HepG2 (cell line): ENCODE measurements at regions not wholly inside any gene's neighbourhood (a gene's known extent, or its start where the extent isn't known, plus 50 kb on each side); places are given as distances from the start of the nearest gene placed in this dataset.

Experiments
- ATAC-seq: fragments of 200-7000 bp; cut with Tn5 transposase; 3 replicates; pipeline ENCODE4 v1.9.1; 2020; ENCODE audit warnings: mild to moderate bottlenecking, moderate library complexity
- BruUV-seq: library from RNA; stranded (reverse); fragments of 400-500 nt; replicated peaks from 2 replicates; lab custom pipeline; 2021; lab: Mats Ljungman, UMichigan
- CTCF ChIA-PET: fragments of 300-600 bp; formaldehyde crosslinking; extraction: SDS; loops from one replicate; lab custom pipeline; 2021; ENCODE audit warnings: low total read pairs, inconsistent platforms, low intra/inter-chr PET ratio; lab: Yijun Ruan, JAX
- POLR2A ChIA-PET: fragments of 350-600 bp; sonication (Branson Sonifier 250); formaldehyde crosslinking; loops from one replicate; lab custom pipeline; 2020; ENCODE audit warnings: antibody characterized with exemption, inconsistent platforms; lab: Yijun Ruan, JAX
- DNase-seq: peaks from one replicate; pipeline ENCODE4 v3.0.0-alpha.2; 2015; ENCODE audit warnings: low spot score
- FAIRE-seq: peaks from 3 replicates; lab custom pipeline; 2011; peaks lifted over from hg19 to GRCh38; lab: Jason Lieb, UNC
- H2AFZ ChIP-seq: one replicate; pipeline ENCODE4 v1.6.1; 2011; ENCODE audit warnings: low read length, inconsistent platforms
- H3K27ac ChIP-seq: fragments of 300-600 bp; 3 replicates; pipeline ENCODE4 v1.8.0; 2011; ENCODE audit warnings: mixed run types, mild to moderate bottlenecking, mixed read lengths, low read length, inconsistent platforms; ENCODE audit not compliant: insufficient read depth; ENCODE audit errors: extremely low read length
- H3K27me3 ChIP-seq, 2 experiments: fragments of 200-600 bp in 1 of 2; 2 replicates in 1 of 2; 3 replicates in 1 of 2; pipeline versions ENCODE4 v1.6.0 to v1.8.0; 2011; ENCODE audit warnings: low read length in 2 of 2, mild to moderate bottlenecking in 2 of 2, moderate library complexity in 2 of 2, inconsistent platforms in 1 of 2; ENCODE audit not compliant: insufficient read depth in 2 of 2, control insufficient read depth in 1 of 2
- H3K36me3 ChIP-seq, 2 experiments: fragments of 200-600 bp in 1 of 2; replicated peaks in 1 of 2; 2 replicates in 1 of 2; 3 replicates in 1 of 2; pipeline versions ENCODE4 v1.5.1 to v1.8.0; 2011; ENCODE audit warnings: low read length in 2 of 2, inconsistent platforms in 1 of 2; ENCODE audit not compliant: insufficient read depth in 2 of 2, control insufficient read depth in 1 of 2
- H3K4me1 ChIP-seq: 2 replicates; pipeline ENCODE4 v1.5.1; 2012; ENCODE audit warnings: low read length, inconsistent platforms; ENCODE audit not compliant: insufficient read depth
- H3K4me2 ChIP-seq: 2 replicates; pipeline ENCODE4 v1.6.0; 2011; ENCODE audit warnings: low read depth, low read length, inconsistent platforms
- H3K4me3 ChIP-seq, 3 experiments: fragments of 200-600 bp in 1 of 3; sonication (generic), shearing (Covaris generic) in 1 of 3; replicated peaks in 1 of 3; 2 replicates each; pipeline ENCODE4 v1.5.1; 2011 to 2016; ENCODE audit warnings: low read length in 3 of 3, inconsistent platforms in 2 of 3, low read depth in 2 of 3, mild to moderate bottlenecking in 2 of 3, control low read depth in 1 of 3, mixed read lengths in 1 of 3; ENCODE audit not compliant: insufficient read depth in 1 of 3
- H3K79me2 ChIP-seq: one replicate; pipeline ENCODE4 v1.6.1; 2011; ENCODE audit warnings: low read length, inconsistent platforms; ENCODE audit not compliant: insufficient read depth
- H3K9ac ChIP-seq: 2 replicates; pipeline ENCODE4 v1.6.0; 2011; ENCODE audit warnings: mild to moderate bottlenecking, low read depth, low read length, inconsistent platforms; ENCODE audit not compliant: insufficient read depth
- H3K9me3 ChIP-seq: 2 replicates; pipeline ENCODE4 v1.5.1; 2012; ENCODE audit warnings: mild to moderate bottlenecking, low read length
- H4K20me1 ChIP-seq: 2 replicates; pipeline ENCODE4 v1.6.0; 2011; ENCODE audit warnings: inconsistent platforms, mild to moderate bottlenecking, low read length, moderate library complexity; ENCODE audit not compliant: insufficient read depth
- MED1 ChIP-seq: sonication (generic); formaldehyde crosslinking; IDR thresholded peaks from 2 replicates; pipeline ENCODE4 v1.4.0; 2020; ENCODE audit warnings: missing genetic modification reagents
- MEF2D ChIP-seq: sonication (generic); formaldehyde crosslinking; IDR thresholded peaks from 2 replicates; pipeline ENCODE4 v1.5.1; 2020; ENCODE audit warnings: mild to moderate bottlenecking, missing genetic modification reagents
- TBL1XR1 ChIP-seq: fragments of 150-350 bp; IDR thresholded peaks from 2 replicates; pipeline ENCODE4 v1.6.1; 2014; ENCODE audit warnings: borderline replicate concordance, low read length; ENCODE audit not compliant: partially characterized antibody
- TCF12 ChIP-seq, 2 experiments: fragments of 450-650 bp in 1 of 2; sonication (generic) in 1 of 2; formaldehyde crosslinking in 1 of 2; IDR thresholded peaks; 2 replicates each; pipeline versions ENCODE4 v1.6.1 to v1.8.0; 2017 to 2022; ENCODE audit warnings: antibody characterized with exemption in 1 of 2, mild to moderate bottlenecking in 1 of 2, missing genetic modification reagents in 1 of 2, moderate library complexity in 1 of 2
- ZBTB10 ChIP-seq: sonication (generic); formaldehyde crosslinking; IDR thresholded peaks from 2 replicates; pipeline ENCODE4 v1.4.0; 2020; ENCODE audit warnings: missing genetic modification reagents, borderline replicate concordance
- ZNF18 ChIP-seq: sonication (generic); formaldehyde crosslinking; IDR thresholded peaks from 2 replicates; pipeline ENCODE4 v1.8.0; 2022; ENCODE audit warnings: mild to moderate bottlenecking, missing genetic modification reagents; ENCODE audit not compliant: insufficient replicate concordance
- ZNF251 ChIP-seq: sonication (generic); formaldehyde crosslinking; IDR thresholded peaks from 2 replicates; pipeline ENCODE4 v1.9.0; 2021; ENCODE audit warnings: mild to moderate bottlenecking, missing genetic modification reagents
- ZNF607 ChIP-seq: sonication (generic); formaldehyde crosslinking; IDR thresholded peaks from 2 replicates; pipeline ENCODE4 v1.5.1; 2020; ENCODE audit warnings: missing genetic modification reagents, mild to moderate bottlenecking, borderline replicate concordance
- ZNF761 ChIP-seq: sonication (generic); formaldehyde crosslinking; conservative IDR thresholded peaks from 2 replicates; pipeline ENCODE4 v1.4.0; 2020; ENCODE audit warnings: mild to moderate bottlenecking, missing genetic modification reagents
- in situ Hi-C: cut with HindIII; loops from 2 replicates; pipeline ENCODE4 v1.10.0; 2017; ENCODE audit warnings: low pct_unique_long_range_greater_than_20kb; ENCODE audit not compliant: extremely low pct_ligation_motif_present
- intact Hi-C: fragments of 100-400 bp; cut with micrococcal nuclease; formaldehyde crosslinking; loops from one replicate; pipeline ENCODE4 v1.10.0; 2022; ENCODE audit not compliant: unreplicated experiment
- TF ChIP-seq, protein P1 (sequence below): sonication (generic); formaldehyde crosslinking; IDR thresholded peaks from 2 replicates; pipeline ENCODE4 v1.4.0; 2020; ENCODE audit warnings: mild to moderate bottlenecking, missing genetic modification reagents
- TF ChIP-seq, protein P2 (sequence below): sonication (generic); formaldehyde crosslinking; IDR thresholded peaks from 2 replicates; pipeline ENCODE4 v1.4.0; 2020; ENCODE audit warnings: mild to moderate bottlenecking, missing genetic modification reagents
- TF ChIP-seq, protein P3 (sequence below): sonication (generic); formaldehyde crosslinking; conservative IDR thresholded peaks from 2 replicates; pipeline ENCODE4 v1.4.0; 2020; ENCODE audit warnings: missing genetic modification reagents
- TF ChIP-seq, protein P4 (sequence below): sonication (generic); formaldehyde crosslinking; IDR thresholded peaks from 2 replicates; pipeline ENCODE4 v1.5.0; 2020; ENCODE audit warnings: missing genetic modification reagents

GRCh38 chr4:35639929-35640328, 604.4 kb downstream of the ARAP2 start (continued):
- no peak for TF ChIP-seq ZNF251 (CRISPR knock-in tag)
- no peak for TF ChIP-seq ZNF761
- no peak for TF ChIP-seq ZNF607 (CRISPR knock-in tag)
- no peak for TF ChIP-seq ZNF18 (CRISPR knock-in tag)
- TF ChIP-seq, all 625 proteins: peak for 0

DNA sequence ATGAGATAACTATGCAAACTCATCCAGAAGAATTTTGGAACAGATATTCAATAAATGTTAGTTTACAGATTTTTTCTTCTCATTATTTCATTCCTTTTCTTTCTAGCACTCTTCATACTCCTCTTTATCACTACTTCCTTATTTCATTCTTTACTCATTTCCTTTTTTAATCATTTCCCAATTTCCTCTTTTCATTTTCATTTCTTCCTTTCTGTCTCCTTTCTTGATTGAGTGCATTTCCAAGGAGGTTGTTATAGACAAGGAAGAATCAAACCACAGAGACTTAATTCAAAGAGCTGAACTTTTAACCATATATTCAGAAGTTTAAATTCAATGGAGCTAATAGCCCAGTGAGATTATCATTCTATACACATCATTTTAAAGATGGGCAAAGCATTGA, 600.7 kb downstream of the ARAP2 start:
- Histone ChIP-seq H3K79me2 (no peaks in the 10 kb centered on the region), H4K20me1 (no peaks in the 10 kb centered on the region), H3K4me3 (no peak overlapping the region), H3K27me3 (no peaks in the 10 kb centered on the region), H3K9me3 (no peaks in the 10 kb centered on the region), H3K4me2 (no peak overlapping the region), H3K9ac (no peak overlapping the region), H3K27ac (no peak overlapping the region), H3K36me3 (no peaks in the 10 kb centered on the region), H3K4me1 (no peaks in the 10 kb centered on the region), H2AFZ (no peak overlapping the region)
- intact Hi-C loops (no loop called here), in situ Hi-C loops (no loop called here)
- ATAC-seq = no peak
- DNase-seq = no peak
- CTCF ChIA-PET = no interaction called here
- no peak for FAIRE-seq
- POLR2A ChIA-PET = no interaction called here
- BruUV-seq = no TSS peak
- TF ChIP-seq, protein P1, sequence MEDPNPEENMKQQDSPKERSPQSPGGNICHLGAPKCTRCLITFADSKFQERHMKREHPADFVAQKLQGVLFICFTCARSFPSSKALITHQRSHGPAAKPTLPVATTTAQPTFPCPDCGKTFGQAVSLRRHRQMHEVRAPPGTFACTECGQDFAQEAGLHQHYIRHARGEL (CRISPR knock-in tag) = no peak
- no peak for TF ChIP-seq ZBTB10
- no peak for TF ChIP-seq TBL1XR1
- TF ChIP-seq MEF2D (CRISPR knock-in tag) = no peak
- TF ChIP-seq TCF12 (IDR thresholded peaks at IDR 0.05) = no peak
- no peak for TF ChIP-seq TCF12 (CRISPR knock-in tag; IDR thresholded peaks at IDR 0.05)
- TF ChIP-seq, protein P2, sequence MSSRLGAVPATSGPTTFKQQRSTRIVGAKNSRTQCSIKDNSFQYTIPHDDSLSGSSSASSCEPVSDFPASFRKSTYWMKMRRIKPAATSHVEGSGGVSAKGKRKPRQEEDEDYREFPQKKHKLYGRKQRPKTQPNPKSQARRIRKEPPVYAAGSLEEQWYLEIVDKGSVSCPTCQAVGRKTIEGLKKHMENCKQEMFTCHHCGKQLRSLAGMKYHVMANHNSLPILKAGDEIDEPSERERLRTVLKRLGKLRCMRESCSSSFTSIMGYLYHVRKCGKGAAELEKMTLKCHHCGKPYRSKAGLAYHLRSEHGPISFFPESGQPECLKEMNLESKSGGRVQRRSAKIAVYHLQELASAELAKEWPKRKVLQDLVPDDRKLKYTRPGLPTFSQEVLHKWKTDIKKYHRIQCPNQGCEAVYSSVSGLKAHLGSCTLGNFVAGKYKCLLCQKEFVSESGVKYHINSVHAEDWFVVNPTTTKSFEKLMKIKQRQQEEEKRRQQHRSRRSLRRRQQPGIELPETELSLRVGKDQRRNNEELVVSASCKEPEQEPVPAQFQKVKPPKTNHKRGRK (CRISPR knock-in tag) = no peak
- TF ChIP-seq MED1 (CRISPR knock-in tag) = no peak
- TF ChIP-seq, protein P3, sequence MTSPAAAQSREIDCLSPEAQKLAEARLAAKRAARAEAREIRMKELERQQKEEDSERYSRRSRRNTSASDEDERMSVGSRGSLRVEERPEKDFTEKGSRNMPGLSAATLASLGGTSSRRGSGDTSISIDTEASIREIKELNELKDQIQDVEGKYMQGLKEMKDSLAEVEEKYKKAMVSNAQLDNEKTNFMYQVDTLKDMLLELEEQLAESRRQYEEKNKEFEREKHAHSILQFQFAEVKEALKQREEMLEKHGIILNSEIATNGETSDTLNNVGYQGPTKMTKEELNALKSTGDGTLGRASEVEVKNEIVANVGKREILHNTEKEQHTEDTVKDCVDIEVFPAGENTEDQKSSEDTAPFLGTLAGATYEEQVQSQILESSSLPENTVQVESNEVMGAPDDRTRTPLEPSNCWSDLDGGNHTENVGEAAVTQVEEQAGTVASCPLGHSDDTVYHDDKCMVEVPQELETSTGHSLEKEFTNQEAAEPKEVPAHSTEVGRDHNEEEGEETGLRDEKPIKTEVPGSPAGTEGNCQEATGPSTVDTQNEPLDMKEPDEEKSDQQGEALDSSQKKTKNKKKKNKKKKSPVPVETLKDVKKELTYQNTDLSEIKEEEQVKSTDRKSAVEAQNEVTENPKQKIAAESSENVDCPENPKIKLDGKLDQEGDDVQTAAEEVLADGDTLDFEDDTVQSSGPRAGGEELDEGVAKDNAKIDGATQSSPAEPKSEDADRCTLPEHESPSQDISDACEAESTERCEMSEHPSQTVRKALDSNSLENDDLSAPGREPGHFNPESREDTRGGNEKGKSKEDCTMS = no peak
- TF ChIP-seq, protein P4, sequence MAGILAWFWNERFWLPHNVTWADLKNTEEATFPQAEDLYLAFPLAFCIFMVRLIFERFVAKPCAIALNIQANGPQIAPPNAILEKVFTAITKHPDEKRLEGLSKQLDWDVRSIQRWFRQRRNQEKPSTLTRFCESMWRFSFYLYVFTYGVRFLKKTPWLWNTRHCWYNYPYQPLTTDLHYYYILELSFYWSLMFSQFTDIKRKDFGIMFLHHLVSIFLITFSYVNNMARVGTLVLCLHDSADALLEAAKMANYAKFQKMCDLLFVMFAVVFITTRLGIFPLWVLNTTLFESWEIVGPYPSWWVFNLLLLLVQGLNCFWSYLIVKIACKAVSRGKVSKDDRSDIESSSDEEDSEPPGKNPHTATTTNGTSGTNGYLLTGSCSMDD (CRISPR knock-in tag) = no peak
